ENCODE measurements at regions not wholly inside any gene's neighbourhood (a gene's known extent, or its start where the extent isn't known, plus 50 kb on each side); places are given as distances from the start of the nearest gene placed in this dataset.

GRCh38 chr3:126285369-126285768 is 71.8 kb downstream of the KLF15 start:
- TF ChIP-seq L3MBTL2 (conservative IDR thresholded peaks at IDR 0.05), result no peak
- TF ChIP-seq PKNOX1 (IDR thresholded peaks at IDR 0.05), result no peak
- TF ChIP-seq NFRKB (IDR thresholded peaks at IDR 0.05), result no peak
- TF ChIP-seq CTBP1 (IDR thresholded peaks at IDR 0.05; ENCODE audit: borderline replicate concordance), result no peak
- no peak for TF ChIP-seq FOXA1 (IDR thresholded peaks at IDR 0.05)
- TF ChIP-seq SP1 (IDR thresholded peaks at IDR 0.05), result no peak
- no peak for TF ChIP-seq FOXK2 (IDR thresholded peaks at IDR 0.05)
- TF ChIP-seq FOXM1 (IDR thresholded peaks at IDR 0.05; ENCODE audit: borderline replicate concordance), result no peak
- TF ChIP-seq ARNT (IDR thresholded peaks at IDR 0.05), result no peak
- no peak for TF ChIP-seq ZNF384 (IDR thresholded peaks at IDR 0.05)
- TF ChIP-seq HDGF (IDR thresholded peaks at IDR 0.05; ENCODE audit: borderline replicate concordance), result no peak
